HG03039 (cell line): ENCODE measurements at regions not wholly inside any gene's neighbourhood (a gene's known extent, or its start where the extent isn't known, plus 50 kb on each side); places are given as distances from the start of the nearest gene placed in this dataset.

ENCODE experiments used
- ATAC-seq: cut with Tn5 transposase; IDR thresholded peaks from one replicate; pipeline ENCODE4 v1.9.1; 2021; ENCODE audit warnings: mild to moderate bottlenecking, moderate library complexity; ENCODE audit not compliant: unreplicated experiment

GRCh38 chr15:62431817-62432216 lies 266.7 kb upstream of the C2CD4B start:
- ATAC-seq: no peak

GRCh38 chr15:62432702-62433398 lies 267.8 kb upstream of the C2CD4B start:
- no peak for ATAC-seq

- ATAC-seq: no peak
Observed at GRCh38 chr15:62436235-62436634, 271.1 kb upstream of the C2CD4B start.

- ATAC-seq: no peak
Observed at GRCh38 chr15:62437753-62438152, 272.7 kb upstream of the C2CD4B start.

- no peak for ATAC-seq
Observed at GRCh38 chr15:62439543-62440016, 274.5 kb upstream of the C2CD4B start.

- no peak for ATAC-seq
Observed at GRCh38 chr15:62440362-62441105, 275.4 kb upstream of the C2CD4B start.

GRCh38 chr15:62444104-62445022 lies 279.3 kb upstream of the C2CD4B start:
- ATAC-seq: no peak

GRCh38 chr15:62445244-62445643 lies 280.2 kb upstream of the C2CD4B start:
- ATAC-seq: no peak

- no peak for ATAC-seq
Observed at GRCh38 chr15:62446984-62447383, 281.9 kb upstream of the C2CD4B start.

GRCh38 chr15:62447742-62448141 lies 282.7 kb upstream of the C2CD4B start:
- ATAC-seq: no peak

- no peak for ATAC-seq
Observed at GRCh38 chr15:62449638-62450037, 284.6 kb upstream of the C2CD4B start.

- ATAC-seq: no peak
Observed at GRCh38 chr15:62450061-62450460, 285.0 kb upstream of the C2CD4B start.

- no peak for ATAC-seq
Observed at GRCh38 chr15:62452026-62452425, 286.9 kb upstream of the C2CD4B start.

- no peak for ATAC-seq
Observed at GRCh38 chr15:62452667-62453066, 287.6 kb upstream of the C2CD4B start.

- ATAC-seq: no peak
Observed at GRCh38 chr15:62453375-62453774, 288.3 kb upstream of the C2CD4B start.

- no peak for ATAC-seq
Observed at GRCh38 chr15:62453981-62454380, 288.9 kb upstream of the C2CD4B start.

- no peak for ATAC-seq
Observed at GRCh38 chr15:62454567-62455172, 289.6 kb upstream of the C2CD4B start.

- no peak for ATAC-seq
Observed at GRCh38 chr15:62455441-62455921, 290.4 kb upstream of the C2CD4B start.

- no peak for ATAC-seq
Observed at GRCh38 chr15:62456011-62456920, 291.2 kb upstream of the C2CD4B start.

GRCh38 chr15:62457100-62457499 lies 292.0 kb upstream of the C2CD4B start:
- no peak for ATAC-seq
